ENCODE measurements at regions not wholly inside any gene's neighbourhood (a gene's known extent, or its start where the extent isn't known, plus 50 kb on each side); places are given as distances from the start of the nearest gene placed in this dataset.
"Not testable (repeated sequence)": the region's sequence is repeated elsewhere in the genome, so short reads cannot be mapped to it uniquely, and the experiment has no call there.

GRCh38 chr6:169362501-169363121 is 109.0 kb upstream of the THBS2 start:
- Histone ChIP-seq H3K4me3 (ENCODE audit: low read depth in 1 of 2, low read length in 2 of 2) (no peak overlapping the region), H2AFZ (ENCODE audit: low read depth, low read length) (no peak overlapping the region), H3K79me2 (ENCODE audit: insufficient read depth, low read length) (no peaks in the 10 kb centered on the region), H3K27me3 (ENCODE audit: insufficient read depth, low read length, poor library complexity) (no peaks in the 10 kb centered on the region), H4K20me1 (ENCODE audit: insufficient read depth, low read length) (no peaks in the 10 kb centered on the region), H3K9me3 (ENCODE audit: insufficient read depth, low read length, severe bottlenecking) (no peaks in the 10 kb centered on the region), H3K9ac (ENCODE audit: low read depth, low read length) (no peak overlapping the region), H3K4me2 (ENCODE audit: insufficient read depth, low read length) (no peak overlapping the region), H3K36me3 (ENCODE audit: insufficient read depth, low read length) (no peaks in the 10 kb centered on the region), H3K4me1 (ENCODE audit: insufficient read depth, low read length) (no peaks in the 10 kb centered on the region), H3K27ac (ENCODE audit: low read length) (no peak overlapping the region)
- ATAC-seq (ENCODE audit: insufficient read depth, low read depth): no peak
- TF ChIP-seq EZH2 (IDR thresholded peaks at IDR 0.05; ENCODE audit: borderline replicate concordance, low read depth, low read length, severe bottlenecking): no peak
- DNase-seq: no peak

- not testable (repeated sequence) for H3K27me3 ChIP-seq (ENCODE audit: insufficient read depth, low read length, poor library complexity); H3K9ac ChIP-seq (ENCODE audit: low read depth, low read length); H3K4me3 ChIP-seq (ENCODE audit: low read depth in 1 of 2, low read length in 2 of 2); H3K4me1 ChIP-seq (ENCODE audit: insufficient read depth, low read length); H3K9me3 ChIP-seq (ENCODE audit: insufficient read depth, low read length, severe bottlenecking); H4K20me1 ChIP-seq (ENCODE audit: insufficient read depth, low read length); H3K4me2 ChIP-seq (ENCODE audit: insufficient read depth, low read length); H3K27ac ChIP-seq (ENCODE audit: low read length); H3K79me2 ChIP-seq (ENCODE audit: insufficient read depth, low read length); ATAC-seq (ENCODE audit: insufficient read depth, low read depth); H2AFZ ChIP-seq (ENCODE audit: low read depth, low read length); DNase-seq; H3K36me3 ChIP-seq (ENCODE audit: insufficient read depth, low read length)
Observed at GRCh38 chr6:169355001-169355400, 101.4 kb upstream of the THBS2 start.

- H4K20me1 ChIP-seq (ENCODE audit: insufficient read depth, low read length): no peaks in the 10 kb centered on the region
- ATAC-seq (ENCODE audit: insufficient read depth, low read depth) (no peak), DNase-seq (no peak)
- H3K79me2 ChIP-seq (ENCODE audit: insufficient read depth, low read length): no peaks in the 10 kb centered on the region
- no peaks in the 10 kb centered on the region for H3K4me1 ChIP-seq (ENCODE audit: insufficient read depth, low read length)
- no peak overlapping the region for H3K4me2 ChIP-seq (ENCODE audit: insufficient read depth, low read length)
- H3K36me3 ChIP-seq (ENCODE audit: insufficient read depth, low read length): no peaks in the 10 kb centered on the region
- no peaks in the 10 kb centered on the region for H3K9me3 ChIP-seq (ENCODE audit: insufficient read depth, low read length, severe bottlenecking)
- peaks cover 5% of the 10 kb centered on the region for H3K27me3 ChIP-seq (ENCODE audit: insufficient read depth, low read length, poor library complexity)
- H3K27ac ChIP-seq (ENCODE audit: low read length): no peak overlapping the region
- no peak overlapping the region for H2AFZ ChIP-seq (ENCODE audit: low read depth, low read length)
- TF ChIP-seq EZH2 (IDR thresholded peaks at IDR 0.05; ENCODE audit: borderline replicate concordance, low read depth, low read length, severe bottlenecking) (no peak), CTCF (IDR thresholded peaks at IDR 0.05; ENCODE audit: borderline replicate concordance, extremely low read depth, low read length, poor library complexity, severe bottlenecking) (no peak)
- H3K9ac ChIP-seq (ENCODE audit: low read depth, low read length): no peak overlapping the region
- no peak overlapping the region for H3K4me3 ChIP-seq (ENCODE audit: low read depth in 1 of 2, low read length in 2 of 2)
Observed at GRCh38 chr6:169345146-169345545, 91.5 kb upstream of the THBS2 start.

GRCh38 chr6:169344750-169345065 is 91.1 kb upstream of the THBS2 start:
- ATAC-seq (ENCODE audit: insufficient read depth, low read depth) (no peak), DNase-seq (no peak)
- no peak overlapping the region for H3K27ac ChIP-seq (ENCODE audit: low read length)
- peaks cover 5% of the 10 kb centered on the region for H3K27me3 ChIP-seq (ENCODE audit: insufficient read depth, low read length, poor library complexity)
- no peak overlapping the region for H2AFZ ChIP-seq (ENCODE audit: low read depth, low read length)
- H3K79me2 ChIP-seq (ENCODE audit: insufficient read depth, low read length): no peaks in the 10 kb centered on the region
- H3K36me3 ChIP-seq (ENCODE audit: insufficient read depth, low read length): no peaks in the 10 kb centered on the region
- no peaks in the 10 kb centered on the region for H3K9me3 ChIP-seq (ENCODE audit: insufficient read depth, low read length, severe bottlenecking)
- H3K4me3 ChIP-seq (ENCODE audit: low read depth in 1 of 2, low read length in 2 of 2): no peak overlapping the region
- no peak overlapping the region for H3K9ac ChIP-seq (ENCODE audit: low read depth, low read length)
- H3K4me1 ChIP-seq (ENCODE audit: insufficient read depth, low read length): no peaks in the 10 kb centered on the region
- no peaks in the 10 kb centered on the region for H4K20me1 ChIP-seq (ENCODE audit: insufficient read depth, low read length)
- no peak overlapping the region for H3K4me2 ChIP-seq (ENCODE audit: insufficient read depth, low read length)
- TF ChIP-seq EZH2 (IDR thresholded peaks at IDR 0.05; ENCODE audit: borderline replicate concordance, low read depth, low read length, severe bottlenecking): no peak
- TF ChIP-seq CTCF (IDR thresholded peaks at IDR 0.05; ENCODE audit: borderline replicate concordance, extremely low read depth, low read length, poor library complexity, severe bottlenecking): no peak
